IMR-90 (cell line): ENCODE measurements at regions not wholly inside any gene's neighbourhood (a gene's known extent, or its start where the extent isn't known, plus 50 kb on each side); places are given as distances from the start of the nearest gene placed in this dataset.

ENCODE experiments used
- ATAC-seq: fragments of 200-7000 bp; cut with Tn5 transposase; 2 replicates; pipeline ENCODE4 v1.9.1; 2020; ENCODE audit warnings: low read depth, mild to moderate bottlenecking, moderate library complexity
- BruUV-seq: library from RNA; stranded (reverse); fragments of 400-500 nt; replicated peaks from 2 replicates; lab custom pipeline; 2021; lab: Mats Ljungman, UMichigan
- CTCF ChIA-PET: fragments of 300-600 bp; formaldehyde crosslinking; extraction: SDS; loops from one replicate; lab custom pipeline; 2021; ENCODE audit warnings: antibody characterized with exemption; lab: Yijun Ruan, JAX
- POLR2A ChIA-PET: fragments of 300-600 bp; sonication (Branson Sonifier 250); formaldehyde crosslinking; loops from one replicate; lab custom pipeline; 2022; ENCODE audit warnings: antibody characterized with exemption; ENCODE audit not compliant: unreplicated experiment; lab: Charles Lee
- DNase-seq: peaks from one replicate; pipeline ENCODE4 v3.0.0; 2013
- H2AFZ ChIP-seq: replicated peaks from 2 replicates; pipeline ENCODE3; 2013; ENCODE audit warnings: low read length, mild to moderate bottlenecking; ENCODE audit not compliant: poor library complexity
- H2AK5ac ChIP-seq: 2 replicates; pipeline ENCODE4 v1.6.1; 2013; ENCODE audit warnings: low read depth, low read length, inconsistent platforms
- H2AK9ac ChIP-seq: replicated peaks from 2 replicates; pipeline ENCODE3; 2013; ENCODE audit warnings: mild to moderate bottlenecking, low read depth, low read length, moderate library complexity; ENCODE audit not compliant: poor library complexity
- H2BK120ac ChIP-seq: 2 replicates; pipeline ENCODE4 v1.6.1; 2013; ENCODE audit warnings: low read depth, low read length, inconsistent platforms
- H2BK15ac ChIP-seq: 3 replicates; pipeline ENCODE4 v1.6.1; 2013; ENCODE audit warnings: low read depth, low read length, inconsistent platforms
- H2BK20ac ChIP-seq: 2 replicates; pipeline ENCODE4 v1.6.1; 2013; ENCODE audit warnings: low read depth, mild to moderate bottlenecking, inconsistent platforms, low read length, moderate library complexity
- H2BK5ac ChIP-seq: 2 replicates; pipeline ENCODE4 v1.6.1; 2013; ENCODE audit warnings: mild to moderate bottlenecking, low read depth, low read length, inconsistent platforms; ENCODE audit not compliant: poor library complexity, severe bottlenecking
- H3K14ac ChIP-seq: replicated peaks from 2 replicates; pipeline ENCODE4 v1.6.1; 2013; ENCODE audit warnings: low read depth, low read length, inconsistent platforms
- H3K18ac ChIP-seq: 2 replicates; pipeline ENCODE4 v1.6.1; 2013; ENCODE audit warnings: low read depth, low read length, control low read depth
- H3K23ac ChIP-seq: 2 replicates; pipeline ENCODE4 v1.6.1; 2013; ENCODE audit warnings: low read depth, low read length, inconsistent platforms
- H3K27ac ChIP-seq: 2 replicates; pipeline ENCODE4 v1.5.1; 2013; ENCODE audit warnings: mild to moderate bottlenecking, control low read depth, low read length; ENCODE audit not compliant: insufficient read depth
- H3K27me3 ChIP-seq: 2 replicates; pipeline ENCODE4 v1.6.1; 2013; ENCODE audit warnings: low read length; ENCODE audit not compliant: control insufficient read depth, insufficient read depth
- H3K36me3 ChIP-seq: 2 replicates; pipeline ENCODE4 v1.6.1; 2013; ENCODE audit warnings: low read length, mixed read lengths; ENCODE audit not compliant: control insufficient read depth, insufficient read depth
- H3K4ac ChIP-seq: 2 replicates; pipeline ENCODE4 v1.6.1; 2013; ENCODE audit warnings: low read depth, low read length, inconsistent platforms
- H3K4me1 ChIP-seq: 2 replicates; pipeline ENCODE4 v1.6.1; 2013; ENCODE audit warnings: low read length, mixed read lengths; ENCODE audit not compliant: control insufficient read depth, insufficient read depth
- H3K4me2 ChIP-seq: 2 replicates; pipeline ENCODE4 v1.6.1; 2013; ENCODE audit warnings: low read depth, mild to moderate bottlenecking, control low read depth, low read length, moderate library complexity
- H3K4me3 ChIP-seq: 2 replicates; pipeline ENCODE4 v1.5.1; 2013; ENCODE audit warnings: low read depth, mild to moderate bottlenecking, control low read depth, low read length, moderate library complexity; ENCODE audit not compliant: insufficient read depth
- H3K56ac ChIP-seq: 2 replicates; pipeline ENCODE4 v1.6.1; 2013; ENCODE audit warnings: low read length, inconsistent platforms; ENCODE audit not compliant: insufficient read depth; ENCODE audit errors: extremely low read depth
- H3K79me1 ChIP-seq, 2 experiments: 2 replicates each; pipeline ENCODE4 v1.6.1; 2013; ENCODE audit warnings: low read length in 2 of 2, inconsistent platforms in 1 of 2, low read depth in 1 of 2
- H3K9ac ChIP-seq: 2 replicates; pipeline ENCODE4 v1.6.1; 2013; ENCODE audit warnings: low read depth, low read length, control low read depth
- H3K9me1 ChIP-seq: 2 replicates; pipeline ENCODE4 v1.6.1; 2013; ENCODE audit warnings: low read length, inconsistent platforms; ENCODE audit not compliant: insufficient read depth
- H3K9me3 ChIP-seq: 2 replicates; pipeline ENCODE4 v1.6.1; 2013; ENCODE audit warnings: low read length; ENCODE audit not compliant: control insufficient read depth, insufficient read depth
- H4K20me1 ChIP-seq: 2 replicates; pipeline ENCODE4 v1.6.1; 2013; ENCODE audit warnings: low read length, inconsistent platforms; ENCODE audit not compliant: insufficient read depth
- H4K5ac ChIP-seq: 2 replicates; pipeline ENCODE4 v1.6.1; 2013; ENCODE audit warnings: mild to moderate bottlenecking, low read depth, low read length, control low read depth
- H4K8ac ChIP-seq, 2 experiments: 2 replicates each; pipeline ENCODE4 v1.6.1; 2013; ENCODE audit warnings: low read depth in 2 of 2, low read length in 2 of 2, control low read depth in 1 of 2, inconsistent platforms in 1 of 2
- H4K91ac ChIP-seq: 2 replicates; pipeline ENCODE4 v1.6.1; 2013; ENCODE audit warnings: low read depth, low read length, inconsistent platforms; ENCODE audit not compliant: insufficient read depth
- BHLHE40 ChIP-seq: fragments of 150-350 bp; IDR thresholded peaks from 2 replicates; pipeline ENCODE4 v1.6.1; 2016; ENCODE audit warnings: mild to moderate bottlenecking, low read depth, low read length
- CEBPB ChIP-seq: IDR thresholded peaks from 2 replicates; pipeline ENCODE4 v1.6.1; 2012; ENCODE audit warnings: low read depth, low read length, improper control_type of control experiment
- CHD1 ChIP-seq: IDR thresholded peaks from 2 replicates; pipeline ENCODE4 v1.6.1; 2012; ENCODE audit warnings: low read depth, low read length, improper control_type of control experiment
- CTCF ChIP-seq: conservative IDR thresholded peaks from 2 replicates; pipeline ENCODE4 v1.5.1; 2012; ENCODE audit warnings: mild to moderate bottlenecking, low read depth, low read length, improper control_type of control experiment
- FOS ChIP-seq: fragments of 150-350 bp; IDR thresholded peaks from 2 replicates; pipeline ENCODE4 v1.6.1; 2016; ENCODE audit warnings: low read depth, low read length
- MAFK ChIP-seq: IDR thresholded peaks from 2 replicates; pipeline ENCODE4 v1.6.1; 2012; ENCODE audit warnings: low read depth, low read length, improper control_type of control experiment
- MAZ ChIP-seq: IDR thresholded peaks from 2 replicates; pipeline ENCODE4 v1.6.1; 2012; ENCODE audit warnings: low read depth, mild to moderate bottlenecking, low read length, improper control_type of control experiment, moderate library complexity, borderline replicate concordance
- MXI1 ChIP-seq: IDR thresholded peaks from 2 replicates; pipeline ENCODE4 v1.6.1; 2012; ENCODE audit warnings: low read depth, mild to moderate bottlenecking, low read length, moderate library complexity, borderline replicate concordance
- NFE2L2 ChIP-seq: fragments of 150-350 bp; IDR thresholded peaks from 2 replicates; pipeline ENCODE4 v1.6.1; 2016; ENCODE audit warnings: low read depth, mild to moderate bottlenecking, low read length
- POLR2A ChIP-seq: IDR thresholded peaks from 2 replicates; pipeline ENCODE4 v1.6.1; 2012; ENCODE audit warnings: mild to moderate bottlenecking, low read depth, low read length
- RAD21 ChIP-seq: IDR thresholded peaks from 2 replicates; pipeline ENCODE4 v1.6.1; 2012; ENCODE audit warnings: low read length, improper control_type of control experiment
- RCOR1 ChIP-seq: IDR thresholded peaks from 2 replicates; pipeline ENCODE4 v1.6.1; 2012; ENCODE audit warnings: mild to moderate bottlenecking, low read length, improper control_type of control experiment; ENCODE audit not compliant: insufficient replicate concordance
- RFX5 ChIP-seq: IDR thresholded peaks from 2 replicates; pipeline ENCODE4 v1.8.0; 2012; ENCODE audit warnings: low read depth, mild to moderate bottlenecking, low read length, moderate library complexity
- SMC3 ChIP-seq: fragments of 150-350 bp; IDR thresholded peaks from 2 replicates; pipeline ENCODE4 v1.6.1; 2016; ENCODE audit warnings: low read depth, mild to moderate bottlenecking, antibody characterized with exemption, low read length, moderate library complexity
- USF2 ChIP-seq: fragments of 150-350 bp; IDR thresholded peaks from 2 replicates; pipeline ENCODE4 v1.6.1; 2017; ENCODE audit warnings: mild to moderate bottlenecking, antibody characterized with exemption, low read length, low read depth
- WGBS, 2 experiments: methylation state at CpG; one replicate each; pipeline versions ENCODE4 v1.1.5 to v1.1.7; 2013; ENCODE audit warnings: missing lambda C conversion rate in 2 of 2; ENCODE audit not compliant: insufficient read length in 1 of 2; ENCODE audit errors: extremely low coverage in 2 of 2; 5-methylcytosine and 5-hydroxymethylcytosine counted together
- dilution Hi-C: fragments of 300-500 bp; cut with HindIII; formaldehyde crosslinking; loops from one replicate; pipeline ENCODE4 v1.14.3; 2018; ENCODE audit warnings: low sequenced_read_pairs; ENCODE audit not compliant: unreplicated experiment
- in situ Hi-C: fragments of 300-500 bp; cut with MboI; formaldehyde crosslinking; loops from 3 replicates; pipeline ENCODE4 v1.14.3; 2019; ENCODE audit warnings: low sequenced_read_pairs, inconsistent platforms, mixed read lengths
- intact Hi-C: fragments of 100-400 bp; cut with micrococcal nuclease; formaldehyde crosslinking; loops from 2 replicates; pipeline ENCODE4 v1.10.0; 2022
- TF ChIP-seq, protein P1 (sequence below): fragments of 150-350 bp; IDR thresholded peaks from 2 replicates; pipeline ENCODE4 v1.6.1; 2016; ENCODE audit warnings: low read depth, mild to moderate bottlenecking, low read length, moderate library complexity, borderline replicate concordance

DNA sequence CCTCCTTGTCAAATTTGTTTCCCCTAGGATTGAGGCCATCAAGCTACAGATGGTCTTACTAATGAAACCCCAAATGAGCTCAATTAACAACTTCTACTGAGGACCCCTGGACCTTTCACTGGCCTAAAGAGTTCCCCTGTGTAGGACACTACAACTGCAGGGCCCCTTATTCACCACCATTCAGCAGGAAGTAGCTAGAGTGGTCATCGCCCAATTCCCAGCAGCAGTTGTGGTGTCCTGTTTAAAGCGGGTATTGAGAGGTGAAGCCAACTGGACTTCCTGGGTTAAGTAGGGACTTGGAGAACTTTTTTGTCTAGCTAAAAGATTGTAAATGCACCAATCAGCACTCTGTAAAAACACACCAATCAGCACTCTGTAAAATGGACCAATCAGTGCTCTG is 1466.9 kb downstream of the KCNT2 start:
- Histone ChIP-seq H3K14ac (no peak overlapping the region), H3K4me3 (no peak overlapping the region), H4K20me1 (no peaks in the 10 kb centered on the region), H4K91ac (no peak overlapping the region), H2BK20ac (no peak overlapping the region), H3K79me1 (no peaks in the 10 kb centered on the region), H3K4me2 (no peak overlapping the region), H4K5ac (no peak overlapping the region), H4K8ac (no peak overlapping the region), H3K36me3 (no peaks in the 10 kb centered on the region), H2BK5ac (no peak overlapping the region), H2AFZ (no peak overlapping the region), H3K9me1 (no peaks in the 10 kb centered on the region), H3K4ac (no peak overlapping the region), H3K4me1 (no peaks in the 10 kb centered on the region), H3K56ac (no peak overlapping the region), H3K27ac (no peak overlapping the region), H2BK120ac (no peak overlapping the region), H2BK15ac (no peak overlapping the region), H3K27me3 (no peaks in the 10 kb centered on the region), H3K23ac (no peak overlapping the region), H3K18ac (no peak overlapping the region), H2AK5ac (no peak overlapping the region), H3K9me3 (peaks cover 7% of the 10 kb centered on the region; the same call in 1 of the 2 replicates), H2AK9ac (no peak overlapping the region), H3K9ac (no peak overlapping the region)
- POLR2A ChIA-PET, result no interaction called here
- dilution Hi-C loops (no loop called here), intact Hi-C loops (no loop called here), in situ Hi-C loops (no loop called here)
- CTCF ChIA-PET, result no interaction called here
- WGBS, 2 experiments, result no CpG with 5 or more reads among the region's 2 CpGs
- no TSS peak for BruUV-seq
- no peak for ATAC-seq
- TF ChIP-seq BHLHE40 (no peak), RAD21 (no peak), MXI1 (no peak), POLR2A (no peak), MAZ (no peak), MAFK (no peak), USF2 (no peak), SMC3 (no peak), CEBPB (no peak), NFE2L2 (no peak), RCOR1 (no peak), CHD1 (no peak), RFX5 (no peak), CTCF (no peak), FOS (no peak)
- TF ChIP-seq, protein P1, sequence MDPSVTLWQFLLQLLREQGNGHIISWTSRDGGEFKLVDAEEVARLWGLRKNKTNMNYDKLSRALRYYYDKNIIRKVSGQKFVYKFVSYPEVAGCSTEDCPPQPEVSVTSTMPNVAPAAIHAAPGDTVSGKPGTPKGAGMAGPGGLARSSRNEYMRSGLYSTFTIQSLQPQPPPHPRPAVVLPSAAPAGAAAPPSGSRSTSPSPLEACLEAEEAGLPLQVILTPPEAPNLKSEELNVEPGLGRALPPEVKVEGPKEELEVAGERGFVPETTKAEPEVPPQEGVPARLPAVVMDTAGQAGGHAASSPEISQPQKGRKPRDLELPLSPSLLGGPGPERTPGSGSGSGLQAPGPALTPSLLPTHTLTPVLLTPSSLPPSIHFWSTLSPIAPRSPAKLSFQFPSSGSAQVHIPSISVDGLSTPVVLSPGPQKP, result no peak
- no peak for DNase-seq
